Astrocyte (in vitro differentiated cells and primary cell): ENCODE measurements at regions not wholly inside any gene's neighbourhood (a gene's known extent, or its start where the extent isn't known, plus 50 kb on each side); places are given as distances from the start of the nearest gene placed in this dataset.
"Not testable (repeated sequence)": the region's sequence is repeated elsewhere in the genome, so short reads cannot be mapped to it uniquely, and the experiment has no call there.

Experiments used
- DNase-seq: peaks from one replicate; pipeline ENCODE4 v3.0.0-alpha.2; 2010; ENCODE audit warnings: low read depth
- FAIRE-seq: peaks from 2 replicates; lab custom pipeline; 2011; peaks lifted over from hg19 to GRCh38; lab: Jason Lieb, UNC
- H2AFZ ChIP-seq: 2 replicates; pipeline ENCODE4 v1.6.0; 2012; ENCODE audit warnings: low read depth, low read length, inconsistent platforms
- H3K27ac ChIP-seq: 2 replicates; pipeline ENCODE4 v1.5.1; 2011; ENCODE audit warnings: low read depth, low read length, inconsistent platforms
- H3K27me3 ChIP-seq: 2 replicates; pipeline ENCODE4 v1.6.0; 2011; ENCODE audit warnings: low read length, inconsistent platforms; ENCODE audit not compliant: insufficient read depth
- H3K36me3 ChIP-seq: 2 replicates; pipeline ENCODE4 v1.5.1; 2011; ENCODE audit warnings: low read length, inconsistent platforms; ENCODE audit not compliant: insufficient read depth
- H3K4me1 ChIP-seq: 2 replicates; pipeline ENCODE4 v1.5.1; 2011; ENCODE audit warnings: low read length, inconsistent platforms; ENCODE audit not compliant: insufficient read depth
- H3K4me2 ChIP-seq: 2 replicates; pipeline ENCODE4 v1.6.0; 2012; ENCODE audit warnings: low read length, inconsistent platforms
- H3K4me3 ChIP-seq: 2 replicates; pipeline ENCODE4 v1.5.1; 2011; ENCODE audit warnings: low read depth, mild to moderate bottlenecking, low read length, inconsistent platforms; ENCODE audit not compliant: insufficient read depth
- H3K79me2 ChIP-seq: 2 replicates; pipeline ENCODE4 v1.6.0; 2012; ENCODE audit warnings: mild to moderate bottlenecking, low read length, inconsistent platforms; ENCODE audit not compliant: insufficient read depth
- H3K9ac ChIP-seq: 2 replicates; pipeline ENCODE4 v1.6.0; 2012; ENCODE audit warnings: mild to moderate bottlenecking, low read length, inconsistent platforms
- H3K9me3 ChIP-seq: 2 replicates; pipeline ENCODE4 v1.5.1; 2012; ENCODE audit warnings: low read depth, mild to moderate bottlenecking, low read length, inconsistent platforms; ENCODE audit not compliant: insufficient read depth
- H4K20me1 ChIP-seq: 2 replicates; pipeline ENCODE4 v1.6.0; 2012; ENCODE audit warnings: low read length, inconsistent platforms; ENCODE audit not compliant: insufficient read depth
- H3K27ac Mint-ChIP-seq: one replicate; pipeline ENCODE4 v1.8.0; 2021; ENCODE audit warnings: mild to moderate bottlenecking, mixed read lengths; ENCODE audit not compliant: unreplicated experiment
- H3K27me3 Mint-ChIP-seq: one replicate; pipeline ENCODE4 v1.8.0; 2021; ENCODE audit warnings: low read depth, mixed read lengths; ENCODE audit not compliant: unreplicated experiment
- H3K36me3 Mint-ChIP-seq: one replicate; pipeline ENCODE4 v1.8.0; 2021; ENCODE audit warnings: low read depth, mixed read lengths; ENCODE audit not compliant: unreplicated experiment
- H3K4me1 Mint-ChIP-seq: one replicate; pipeline ENCODE4 v1.8.0; 2021; ENCODE audit warnings: low read depth, mixed read lengths; ENCODE audit not compliant: unreplicated experiment
- H3K4me3 Mint-ChIP-seq: one replicate; pipeline ENCODE4 v1.8.0; 2021; ENCODE audit warnings: mild to moderate bottlenecking, moderate library complexity, mixed read lengths; ENCODE audit not compliant: unreplicated experiment
- H3K9me3 Mint-ChIP-seq: one replicate; pipeline ENCODE4 v1.8.0; 2021; ENCODE audit warnings: mild to moderate bottlenecking, mixed read lengths; ENCODE audit not compliant: unreplicated experiment
- CTCF ChIP-seq: IDR thresholded peaks from 2 replicates; pipeline ENCODE4 v1.5.1; 2011; ENCODE audit warnings: low read depth, mild to moderate bottlenecking, inconsistent platforms, low read length, moderate library complexity; ENCODE audit not compliant: insufficient read depth
- EZH2 ChIP-seq: IDR thresholded peaks from 2 replicates; pipeline ENCODE4 v1.6.1; 2012; ENCODE audit warnings: mild to moderate bottlenecking, low read length, inconsistent platforms; ENCODE audit not compliant: insufficient read depth

DNA sequence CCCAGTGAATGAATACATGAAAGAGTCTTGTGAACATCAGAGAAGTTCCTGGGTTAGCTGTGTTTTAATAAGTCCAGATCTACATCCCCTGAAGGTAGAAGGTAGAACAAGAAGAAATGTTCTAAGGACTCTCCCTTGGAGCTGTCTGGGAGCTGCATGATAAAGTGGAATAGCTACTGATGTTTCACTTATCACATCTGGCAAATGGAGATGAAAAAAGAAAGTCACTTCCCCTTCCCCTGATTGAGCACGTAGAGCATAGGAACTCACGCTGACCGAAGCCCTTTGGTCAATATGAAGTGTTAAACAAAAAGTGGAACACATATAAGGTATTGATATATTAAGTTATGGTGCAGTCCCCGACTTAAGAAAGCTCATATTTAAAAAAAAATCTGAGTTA is 53.2 kb upstream of the PARP1 start:
- DNase-seq (no peak), FAIRE-seq (no peak)
- peaks cover 15% of the 10 kb centered on the region for H3K9me3 Mint-ChIP-seq

DNA sequence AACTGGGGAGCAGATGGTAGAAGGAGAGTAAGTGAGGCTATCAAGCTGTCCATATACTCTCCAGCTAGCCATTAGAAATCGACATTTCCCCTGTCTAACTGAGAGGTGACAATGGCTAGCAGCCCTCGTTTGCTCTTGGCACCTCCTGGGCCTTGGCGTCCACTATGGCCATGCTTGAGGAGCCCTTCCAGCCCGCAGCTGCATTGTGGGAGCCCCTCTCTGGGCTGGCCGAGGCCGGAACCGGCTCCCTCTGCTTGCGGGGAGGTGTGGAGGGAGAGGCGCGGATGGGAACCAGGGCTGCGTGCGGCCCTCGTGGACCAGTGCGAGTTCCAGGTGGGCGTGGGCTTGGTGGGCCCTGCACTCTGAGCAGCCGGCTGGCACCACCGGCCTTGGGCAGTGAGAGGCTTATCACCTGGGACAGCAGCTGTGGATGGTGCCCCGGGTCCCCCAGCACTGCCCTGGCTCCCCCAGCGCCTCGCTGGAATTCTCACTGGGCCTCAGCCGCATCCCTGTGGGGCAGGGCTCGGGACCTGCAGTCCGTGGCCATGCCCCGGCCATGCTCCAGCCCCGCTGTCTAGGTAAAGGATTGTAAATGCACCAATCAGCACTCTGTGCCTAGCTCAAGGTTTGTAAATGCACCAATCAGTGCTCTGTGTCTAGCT is 56.2 kb upstream of the PARP1 start:
- no peak overlapping the region for H3K4me3 ChIP-seq
- Mint-ChIP-seq H3K36me3 (no peaks in the 10 kb centered on the region), H3K4me3 (no peak overlapping the region), H3K9me3 (peaks cover 15% of the 10 kb centered on the region), H3K4me1 (no peaks in the 10 kb centered on the region), H3K27ac (no peak overlapping the region), H3K27me3 (peaks cover 8% of the 10 kb centered on the region)
- no peaks in the 10 kb centered on the region for H3K36me3 ChIP-seq
- no peaks in the 10 kb centered on the region for H3K79me2 ChIP-seq
- no peak overlapping the region for H3K9ac ChIP-seq
- no peaks in the 10 kb centered on the region for H3K4me1 ChIP-seq
- no peaks in the 10 kb centered on the region for H4K20me1 ChIP-seq
- H2AFZ ChIP-seq = no peak overlapping the region
- peaks cover 2% of the 10 kb centered on the region for H3K27me3 ChIP-seq
- H3K9me3 ChIP-seq = no peaks in the 10 kb centered on the region
- DNase-seq = no peak
- H3K4me2 ChIP-seq = no peak overlapping the region
- FAIRE-seq = no peak
- no peak overlapping the region for H3K27ac ChIP-seq
- no peak for TF ChIP-seq EZH2
- TF ChIP-seq CTCF = no peak

More for the DNA sequence above, 53.2 kb upstream of the PARP1 start:
- H3K27me3 ChIP-seq = no peaks in the 10 kb centered on the region
- no peaks in the 10 kb centered on the region for H4K20me1 ChIP-seq
- no peak for TF ChIP-seq CTCF
- TF ChIP-seq EZH2 = no peak
- H3K4me3 ChIP-seq = no peak overlapping the region
- H3K4me1 Mint-ChIP-seq = no peaks in the 10 kb centered on the region
- no peaks in the 10 kb centered on the region for H3K79me2 ChIP-seq
- H3K4me2 ChIP-seq = no peak overlapping the region
- no peak overlapping the region for H3K9ac ChIP-seq
- H3K27ac ChIP-seq = no peak overlapping the region
- no peaks in the 10 kb centered on the region for H3K4me1 ChIP-seq
- no peak overlapping the region for H3K27ac Mint-ChIP-seq
- H3K27me3 Mint-ChIP-seq = no peaks in the 10 kb centered on the region
- H3K36me3 Mint-ChIP-seq = no peaks in the 10 kb centered on the region
- no peaks in the 10 kb centered on the region for H3K36me3 ChIP-seq
- no peaks in the 10 kb centered on the region for H3K9me3 ChIP-seq
- H2AFZ ChIP-seq = no peak overlapping the region
- no peak overlapping the region for H3K4me3 Mint-ChIP-seq

- DNase-seq, H3K27ac Mint-ChIP-seq, H3K27ac ChIP-seq, H3K36me3 ChIP-seq, H3K27me3 Mint-ChIP-seq, H3K4me2 ChIP-seq, H3K9me3 ChIP-seq, H2AFZ ChIP-seq, H3K27me3 ChIP-seq, H3K4me1 Mint-ChIP-seq, H3K4me3 ChIP-seq, FAIRE-seq, H3K9ac ChIP-seq, H4K20me1 ChIP-seq, H3K79me2 ChIP-seq, H3K36me3 Mint-ChIP-seq, H3K4me1 ChIP-seq, H3K4me3 Mint-ChIP-seq: not testable (repeated sequence)
- peaks cover 15% of the 10 kb centered on the region for H3K9me3 Mint-ChIP-seq
Measured at GRCh38 chr1:226464587-226464971, 56.7 kb upstream of the PARP1 start.
